ENCODE measurements at regions not wholly inside any gene's neighbourhood (a gene's known extent, or its start where the extent isn't known, plus 50 kb on each side); places are given as distances from the start of the nearest gene placed in this dataset.

- Histone ChIP-seq H3K36me3 (no peaks in the 10 kb centered on the region), H3K9me3 (no peaks in the 10 kb centered on the region), H3K27ac (no peak overlapping the region), H3K27me3 (no peaks in the 10 kb centered on the region), H3K4me1 (ENCODE audit: control insufficient read depth in 1 of 2, insufficient read depth in 1 of 2, low read depth in 1 of 2, low read length in 1 of 2) (no peaks in the 10 kb centered on the region), H3K4me3 (ENCODE audit: low read depth in 1 of 2, low read length in 1 of 2) (no peak overlapping the region)
- TF ChIP-seq, protein P1, sequence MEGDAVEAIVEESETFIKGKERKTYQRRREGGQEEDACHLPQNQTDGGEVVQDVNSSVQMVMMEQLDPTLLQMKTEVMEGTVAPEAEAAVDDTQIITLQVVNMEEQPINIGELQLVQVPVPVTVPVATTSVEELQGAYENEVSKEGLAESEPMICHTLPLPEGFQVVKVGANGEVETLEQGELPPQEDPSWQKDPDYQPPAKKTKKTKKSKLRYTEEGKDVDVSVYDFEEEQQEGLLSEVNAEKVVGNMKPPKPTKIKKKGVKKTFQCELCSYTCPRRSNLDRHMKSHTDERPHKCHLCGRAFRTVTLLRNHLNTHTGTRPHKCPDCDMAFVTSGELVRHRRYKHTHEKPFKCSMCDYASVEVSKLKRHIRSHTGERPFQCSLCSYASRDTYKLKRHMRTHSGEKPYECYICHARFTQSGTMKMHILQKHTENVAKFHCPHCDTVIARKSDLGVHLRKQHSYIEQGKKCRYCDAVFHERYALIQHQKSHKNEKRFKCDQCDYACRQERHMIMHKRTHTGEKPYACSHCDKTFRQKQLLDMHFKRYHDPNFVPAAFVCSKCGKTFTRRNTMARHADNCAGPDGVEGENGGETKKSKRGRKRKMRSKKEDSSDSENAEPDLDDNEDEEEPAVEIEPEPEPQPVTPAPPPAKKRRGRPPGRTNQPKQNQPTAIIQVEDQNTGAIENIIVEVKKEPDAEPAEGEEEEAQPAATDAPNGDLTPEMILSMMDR (IDR thresholded peaks at IDR 0.05) = no peak
These were observed 590.9 kb upstream of the SEL1L start for GRCh38 chr14:82124511-82124910.

- Histone ChIP-seq H3K27ac (no peak overlapping the region), H3K36me3 (no peaks in the 10 kb centered on the region), H3K4me3 (ENCODE audit: low read depth in 1 of 2, low read length in 1 of 2) (no peak overlapping the region), H3K27me3 (no peaks in the 10 kb centered on the region), H3K4me1 (ENCODE audit: control insufficient read depth in 1 of 2, insufficient read depth in 1 of 2, low read depth in 1 of 2, low read length in 1 of 2) (no peaks in the 10 kb centered on the region), H3K9me3 (no peaks in the 10 kb centered on the region)
- TF ChIP-seq, protein P1 (IDR thresholded peaks at IDR 0.05) = no peak
These were observed 592.4 kb upstream of the SEL1L start for GRCh38 chr14:82126006-82126405.

DNA sequence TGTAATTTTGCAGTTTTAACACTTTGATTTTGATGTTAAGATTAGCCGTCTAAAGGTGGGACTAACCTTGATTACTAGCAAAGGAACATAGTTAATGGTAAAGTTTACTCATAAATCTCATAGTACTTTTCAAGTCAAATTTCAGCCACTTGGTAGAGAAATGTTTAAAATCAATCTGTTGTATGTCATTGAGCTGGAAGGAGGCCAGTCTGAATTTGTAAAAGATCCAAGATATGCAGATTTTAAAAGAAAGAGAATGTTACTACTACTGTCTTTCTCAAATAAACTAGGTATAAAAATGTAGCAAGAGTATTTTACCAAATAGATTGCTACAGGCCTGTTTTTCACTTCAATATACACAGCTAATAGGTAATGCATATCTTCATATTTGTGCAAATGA lies 600.8 kb upstream of the SEL1L start:
- Histone ChIP-seq H3K27me3 (no peaks in the 10 kb centered on the region), H3K9me3 (no peaks in the 10 kb centered on the region), H3K27ac (no peak overlapping the region), H3K4me3 (ENCODE audit: low read depth in 1 of 2, low read length in 1 of 2) (no peak overlapping the region), H3K4me1 (ENCODE audit: control insufficient read depth in 1 of 2, insufficient read depth in 1 of 2, low read depth in 1 of 2, low read length in 1 of 2) (no peaks in the 10 kb centered on the region), H3K36me3 (no peaks in the 10 kb centered on the region)
- TF ChIP-seq, protein P1 (IDR thresholded peaks at IDR 0.05) = no peak

- Histone ChIP-seq H3K36me3 (no peaks in the 10 kb centered on the region), H3K27me3 (no peaks in the 10 kb centered on the region), H3K4me1 (ENCODE audit: control insufficient read depth in 1 of 2, insufficient read depth in 1 of 2, low read depth in 1 of 2, low read length in 1 of 2) (no peaks in the 10 kb centered on the region), H3K27ac (no peak overlapping the region), H3K4me3 (ENCODE audit: low read depth in 1 of 2, low read length in 1 of 2) (no peak overlapping the region), H3K9me3 (no peaks in the 10 kb centered on the region)
- TF ChIP-seq, protein P1 (IDR thresholded peaks at IDR 0.05) = no peak
These were observed 604.8 kb upstream of the SEL1L start for GRCh38 chr14:82138431-82138830.

- Histone ChIP-seq H3K36me3 (no peaks in the 10 kb centered on the region), H3K4me1 (ENCODE audit: control insufficient read depth in 1 of 2, insufficient read depth in 1 of 2, low read depth in 1 of 2, low read length in 1 of 2) (no peaks in the 10 kb centered on the region), H3K27ac (no peak overlapping the region), H3K4me3 (ENCODE audit: low read depth in 1 of 2, low read length in 1 of 2) (no peak overlapping the region), H3K9me3 (no peaks in the 10 kb centered on the region), H3K27me3 (no peaks in the 10 kb centered on the region)
- TF ChIP-seq, protein P1 (IDR thresholded peaks at IDR 0.05) = no peak
These were observed 613.2 kb upstream of the SEL1L start for GRCh38 chr14:82146846-82147245.

- no peaks in the 10 kb centered on the region for H3K27me3 ChIP-seq
- TF ChIP-seq, protein P1 (IDR thresholded peaks at IDR 0.05) = no peak
- H3K4me1 ChIP-seq (ENCODE audit: control insufficient read depth in 1 of 2, insufficient read depth in 1 of 2, low read depth in 1 of 2, low read length in 1 of 2) = no peaks in the 10 kb centered on the region
- H3K9me3 ChIP-seq = no peaks in the 10 kb centered on the region
- H3K36me3 ChIP-seq = no peaks in the 10 kb centered on the region
- no peak overlapping the region for H3K27ac ChIP-seq
- H3K4me3 ChIP-seq (ENCODE audit: low read depth in 1 of 2, low read length in 1 of 2) = no peak overlapping the region
These were observed 620.0 kb upstream of the SEL1L start for GRCh38 chr14:82153689-82154088.
